ENCODE measurements at regions not wholly inside any gene's neighbourhood (a gene's known extent, or its start where the extent isn't known, plus 50 kb on each side); places are given as distances from the start of the nearest gene placed in this dataset.

DNA sequence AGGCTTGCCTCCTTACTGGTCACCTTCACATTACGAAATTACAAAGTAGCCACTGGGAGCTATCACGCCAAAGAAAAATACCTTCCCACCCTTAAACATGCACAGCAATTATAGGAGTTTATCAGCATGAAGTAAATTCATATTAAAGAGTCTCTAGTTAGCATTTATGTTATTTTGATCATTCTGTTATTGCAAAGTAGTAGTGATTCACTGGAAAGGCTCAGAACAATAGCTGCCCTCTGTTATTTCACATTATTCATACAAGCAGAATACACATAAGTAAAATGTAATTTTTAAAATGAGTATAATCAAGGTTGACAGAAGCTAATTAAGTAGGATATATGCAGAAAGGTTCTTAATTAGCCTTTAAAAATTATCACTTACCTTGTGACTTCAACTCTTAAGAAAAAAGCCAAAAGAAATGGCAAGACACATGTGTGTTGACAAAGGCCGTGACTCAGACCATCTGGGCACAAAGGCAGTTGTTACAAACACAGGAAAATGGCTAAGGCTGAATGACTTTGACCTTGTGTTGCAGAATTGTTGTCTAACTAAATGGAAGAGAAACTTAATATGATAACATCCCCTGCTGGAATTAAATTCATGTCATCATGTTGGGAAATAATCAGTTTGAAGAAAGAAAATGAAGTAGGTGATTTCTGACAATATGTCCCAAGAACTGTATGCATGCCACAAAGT is 108.3 kb downstream of the ARL6IP6 start:
- no peaks in the 10 kb centered on the region for H3K4me1 ChIP-seq (ENCODE audit: insufficient read depth)
- no peak for DNase-seq (ENCODE audit: low spot score)
- no peak overlapping the region for H3K4me2 ChIP-seq

DNA sequence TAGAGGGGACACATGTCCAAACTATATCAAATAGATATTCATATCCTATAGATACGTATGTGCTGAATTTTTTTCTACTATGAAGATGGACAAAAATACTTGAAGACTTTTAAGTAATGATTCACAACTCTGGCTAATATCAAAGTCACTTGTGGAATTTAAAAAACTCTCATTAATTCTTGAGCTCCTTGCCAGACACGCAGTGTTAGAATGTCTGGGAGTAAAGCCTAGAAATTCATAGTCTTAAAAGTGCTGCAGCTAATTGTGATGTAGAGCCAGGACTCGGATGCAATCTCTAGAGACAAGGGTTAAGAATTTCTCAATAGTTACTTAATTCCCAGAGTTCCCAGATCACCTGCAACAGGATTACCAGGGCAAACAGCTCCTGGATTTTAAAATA is 107.4 kb downstream of the ARL6IP6 start:
- no peak for DNase-seq (ENCODE audit: low spot score)
- 39% methylated on average over 3 of the region's 3 CpGs for WGBS (ENCODE audit: low lambda C conversion rate, missing lambda C conversion rate)

More for the DNA sequence above, 108.3 kb downstream of the ARL6IP6 start:
- no peaks in the 10 kb centered on the region for H4K20me1 ChIP-seq (ENCODE audit: insufficient read depth, poor library complexity, severe bottlenecking)
- H2AFZ ChIP-seq = no peak overlapping the region
- no peak overlapping the region for H3K4me3 ChIP-seq
- no peaks in the 10 kb centered on the region for H3K36me3 ChIP-seq (replicated peaks; ENCODE audit: insufficient read depth, low read depth)
- H3K79me2 ChIP-seq = no peaks in the 10 kb centered on the region
- no peaks in the 10 kb centered on the region for H3K9me2 ChIP-seq (replicated peaks; ENCODE audit: insufficient read depth)
- H3K9me3 ChIP-seq (ENCODE audit: low read depth) = no peaks in the 10 kb centered on the region
- no peaks in the 10 kb centered on the region for H3K27me3 ChIP-seq
- H3K27ac ChIP-seq = no peak overlapping the region
- WGBS (ENCODE audit: low lambda C conversion rate, missing lambda C conversion rate) = 83% methylated on average over 3 of the region's 3 CpGs
- TF ChIP-seq, protein P1, sequence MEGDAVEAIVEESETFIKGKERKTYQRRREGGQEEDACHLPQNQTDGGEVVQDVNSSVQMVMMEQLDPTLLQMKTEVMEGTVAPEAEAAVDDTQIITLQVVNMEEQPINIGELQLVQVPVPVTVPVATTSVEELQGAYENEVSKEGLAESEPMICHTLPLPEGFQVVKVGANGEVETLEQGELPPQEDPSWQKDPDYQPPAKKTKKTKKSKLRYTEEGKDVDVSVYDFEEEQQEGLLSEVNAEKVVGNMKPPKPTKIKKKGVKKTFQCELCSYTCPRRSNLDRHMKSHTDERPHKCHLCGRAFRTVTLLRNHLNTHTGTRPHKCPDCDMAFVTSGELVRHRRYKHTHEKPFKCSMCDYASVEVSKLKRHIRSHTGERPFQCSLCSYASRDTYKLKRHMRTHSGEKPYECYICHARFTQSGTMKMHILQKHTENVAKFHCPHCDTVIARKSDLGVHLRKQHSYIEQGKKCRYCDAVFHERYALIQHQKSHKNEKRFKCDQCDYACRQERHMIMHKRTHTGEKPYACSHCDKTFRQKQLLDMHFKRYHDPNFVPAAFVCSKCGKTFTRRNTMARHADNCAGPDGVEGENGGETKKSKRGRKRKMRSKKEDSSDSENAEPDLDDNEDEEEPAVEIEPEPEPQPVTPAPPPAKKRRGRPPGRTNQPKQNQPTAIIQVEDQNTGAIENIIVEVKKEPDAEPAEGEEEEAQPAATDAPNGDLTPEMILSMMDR (IDR thresholded peaks at IDR 0.05; ENCODE audit: poor library complexity) = no peak

DNA sequence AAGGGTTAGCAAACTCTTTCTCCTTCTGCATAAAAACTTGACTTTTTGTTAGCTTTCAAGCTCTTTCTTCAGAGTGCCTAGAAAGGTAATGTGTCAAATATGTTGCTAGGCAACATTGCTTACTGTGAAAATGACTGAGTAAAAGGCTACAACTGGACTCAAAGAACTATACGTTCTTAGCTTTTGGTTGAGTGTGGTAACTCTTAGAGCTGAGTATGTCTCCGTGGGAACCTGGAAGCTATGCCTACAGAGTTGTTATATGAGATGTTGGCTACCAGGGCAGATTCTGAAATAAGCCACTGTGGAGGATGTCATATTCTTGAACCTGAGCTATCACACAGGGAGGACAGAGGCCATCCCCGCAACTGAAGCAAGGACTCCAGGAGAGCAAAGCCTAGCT is 105.5 kb downstream of the ARL6IP6 start:
- TF ChIP-seq EZH2phosphoT487 (IDR thresholded peaks at IDR 0.05; ENCODE audit: low read depth, severe bottlenecking, unreplicated experiment) (no peak), EZH2 (IDR thresholded peaks at IDR 0.05; ENCODE audit: borderline replicate concordance) (no peak)
- TF ChIP-seq, protein P1 (IDR thresholded peaks at IDR 0.05; ENCODE audit: poor library complexity) = no peak
- H3K9me3 ChIP-seq (ENCODE audit: low read depth) = no peaks in the 10 kb centered on the region
- H3K9me2 ChIP-seq (replicated peaks; ENCODE audit: insufficient read depth) = no peaks in the 10 kb centered on the region
- H3K36me3 ChIP-seq (replicated peaks; ENCODE audit: insufficient read depth, low read depth) = no peaks in the 10 kb centered on the region
- H4K20me1 ChIP-seq (ENCODE audit: insufficient read depth, poor library complexity, severe bottlenecking) = no peaks in the 10 kb centered on the region
- no peaks in the 10 kb centered on the region for H3K79me2 ChIP-seq
- H3K4me1 ChIP-seq (ENCODE audit: insufficient read depth) = no peaks in the 10 kb centered on the region
- H3K4me2 ChIP-seq = no peak overlapping the region
- WGBS (ENCODE audit: low lambda C conversion rate, missing lambda C conversion rate) = 73% methylated on average over 3 of the region's 3 CpGs
- no peak for DNase-seq (ENCODE audit: low spot score)
- no peak overlapping the region for H2AFZ ChIP-seq
- no peaks in the 10 kb centered on the region for H3K27me3 ChIP-seq
- no peak overlapping the region for H3K4me3 ChIP-seq
- no peak overlapping the region for H3K27ac ChIP-seq

More for the DNA sequence above, 107.4 kb downstream of the ARL6IP6 start:
- H3K4me3 ChIP-seq = no peak overlapping the region
- H3K36me3 ChIP-seq (replicated peaks; ENCODE audit: insufficient read depth, low read depth) = no peaks in the 10 kb centered on the region
- no peaks in the 10 kb centered on the region for H3K9me2 ChIP-seq (replicated peaks; ENCODE audit: insufficient read depth)
- TF ChIP-seq, protein P1 (IDR thresholded peaks at IDR 0.05; ENCODE audit: poor library complexity) = no peak
- TF ChIP-seq EZH2phosphoT487 (IDR thresholded peaks at IDR 0.05; ENCODE audit: low read depth, severe bottlenecking, unreplicated experiment) = no peak
- TF ChIP-seq EZH2 (IDR thresholded peaks at IDR 0.05; ENCODE audit: borderline replicate concordance) = no peak
- no peaks in the 10 kb centered on the region for H3K9me3 ChIP-seq (ENCODE audit: low read depth)
- H3K27me3 ChIP-seq = no peaks in the 10 kb centered on the region
- no peaks in the 10 kb centered on the region for H3K4me1 ChIP-seq (ENCODE audit: insufficient read depth)
- no peak overlapping the region for H3K27ac ChIP-seq
- no peaks in the 10 kb centered on the region for H4K20me1 ChIP-seq (ENCODE audit: insufficient read depth, poor library complexity, severe bottlenecking)
- H2AFZ ChIP-seq = no peak overlapping the region
- no peaks in the 10 kb centered on the region for H3K79me2 ChIP-seq
- H3K4me2 ChIP-seq = no peak overlapping the region
